ENCODE measurements at regions not wholly inside any gene's neighbourhood (a gene's known extent, or its start where the extent isn't known, plus 50 kb on each side); places are given as distances from the start of the nearest gene placed in this dataset.

- TF ChIP-seq, protein P1, sequence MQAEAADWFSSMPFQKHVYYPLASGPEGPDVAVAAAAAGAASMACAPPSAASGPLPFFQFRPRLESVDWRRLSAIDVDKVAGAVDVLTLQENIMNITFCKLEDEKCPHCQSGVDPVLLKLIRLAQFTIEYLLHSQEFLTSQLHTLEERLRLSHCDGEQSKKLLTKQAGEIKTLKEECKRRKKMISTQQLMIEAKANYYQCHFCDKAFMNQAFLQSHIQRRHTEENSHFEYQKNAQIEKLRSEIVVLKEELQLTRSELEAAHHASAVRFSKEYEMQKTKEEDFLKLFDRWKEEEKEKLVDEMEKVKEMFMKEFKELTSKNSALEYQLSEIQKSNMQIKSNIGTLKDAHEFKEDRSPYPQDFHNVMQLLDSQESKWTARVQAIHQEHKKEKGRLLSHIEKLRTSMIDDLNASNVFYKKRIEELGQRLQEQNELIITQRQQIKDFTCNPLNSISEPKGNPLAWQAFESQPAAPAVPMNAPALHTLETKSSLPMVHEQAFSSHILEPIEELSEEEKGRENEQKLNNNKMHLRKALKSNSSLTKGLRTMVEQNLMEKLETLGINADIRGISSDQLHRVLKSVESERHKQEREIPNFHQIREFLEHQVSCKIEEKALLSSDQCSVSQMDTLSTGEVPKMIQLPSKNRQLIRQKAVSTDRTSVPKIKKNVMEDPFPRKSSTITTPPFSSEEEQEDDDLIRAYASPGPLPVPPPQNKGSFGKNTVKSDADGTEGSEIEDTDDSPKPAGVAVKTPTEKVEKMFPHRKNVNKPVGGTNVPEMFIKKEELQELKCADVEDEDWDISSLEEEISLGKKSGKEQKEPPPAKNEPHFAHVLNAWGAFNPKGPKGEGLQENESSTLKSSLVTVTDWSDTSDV (CRISPR knock-in tag; IDR thresholded peaks at IDR 0.05): no peak
- TF ChIP-seq FOXC1 (CRISPR knock-in tag; IDR thresholded peaks at IDR 0.05; ENCODE audit: borderline replicate concordance): no peak
Measured at GRCh38 chr18:45417392-45417791, 197.9 kb upstream of the SLC14A2 start (continued).

DNA sequence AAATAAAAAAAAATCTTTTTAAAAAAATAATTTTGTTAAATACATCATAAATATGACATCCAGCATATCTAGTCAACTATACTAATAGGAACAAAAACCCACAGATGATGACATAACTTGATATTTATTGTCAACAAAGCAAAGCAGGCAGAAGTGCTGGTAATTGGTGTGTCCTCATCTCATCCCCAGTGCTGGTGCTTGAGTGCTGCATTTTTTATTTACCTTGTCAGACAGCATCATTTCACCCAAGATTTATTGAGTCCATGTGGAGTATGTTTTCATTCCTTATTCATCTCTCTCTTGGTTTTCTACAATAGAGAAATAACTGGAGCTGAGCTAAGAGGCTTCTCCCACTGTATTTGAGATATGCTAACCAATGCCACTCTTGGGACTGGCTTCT, 191.6 kb upstream of the SLC14A2 start:
- DNase-seq (ENCODE audit: low spot score): no peak
- POLR2A ChIA-PET: no interaction called here
- no peaks in the 10 kb centered on the region; a peak in 1 of 5 replicates for H3K27me3 ChIP-seq (ENCODE audit: control insufficient read depth in 1 of 2, insufficient read depth in 2 of 2, low read length in 2 of 2)
- CTCF ChIA-PET (ENCODE audit: low intra/inter-chr PET ratio, low total read pairs): no interaction called here
- no TSS peak for BruUV-seq (replicated peaks)
- in situ Hi-C loops (cut with HindIII; ENCODE audit: extremely low pct_ligation_motif_present, low pct_unique_long_range_greater_than_20kb) (no loop called here), intact Hi-C loops (cut with micrococcal nuclease; ENCODE audit: unreplicated experiment) (no loop called here)
- H3K4me2 ChIP-seq (ENCODE audit: low read depth, low read length): no peak overlapping the region
- no peak for ATAC-seq
- no peak overlapping the region for H3K9ac ChIP-seq (ENCODE audit: insufficient read depth, low read depth, low read length)
- H2AFZ ChIP-seq (ENCODE audit: low read length): no peak overlapping the region
- no peak overlapping the region for H3K27ac ChIP-seq (ENCODE audit: extremely low read length, insufficient read depth, low read length)
- H4K20me1 ChIP-seq (ENCODE audit: insufficient read depth, low read length): no peaks in the 10 kb centered on the region
- H3K9me3 ChIP-seq (ENCODE audit: low read length): no peaks in the 10 kb centered on the region
- H3K79me2 ChIP-seq (ENCODE audit: insufficient read depth, low read length): no peaks in the 10 kb centered on the region
- H3K4me3 ChIP-seq (replicated peaks in 1 of 3; ENCODE audit: insufficient read depth in 1 of 3, low read depth in 2 of 3, low read length in 3 of 3): no peak overlapping the region
- no peaks in the 10 kb centered on the region for H3K36me3 ChIP-seq (replicated peaks in 1 of 2; ENCODE audit: control insufficient read depth in 1 of 2, insufficient read depth in 2 of 2, low read length in 2 of 2)
- no peaks in the 10 kb centered on the region for H3K4me1 ChIP-seq (ENCODE audit: insufficient read depth, low read length)
- no peak for FAIRE-seq
- TF ChIP-seq ZFP91 (CRISPR knock-in tag; IDR thresholded peaks at IDR 0.05; ENCODE audit: borderline replicate concordance) (no peak), GTF2F1 (IDR thresholded peaks at IDR 0.05; ENCODE audit: low read length) (no peak), ZEB1 (IDR thresholded peaks at IDR 0.05; ENCODE audit: insufficient replicate concordance, low read depth) (no peak)
- TF ChIP-seq, protein P2, sequence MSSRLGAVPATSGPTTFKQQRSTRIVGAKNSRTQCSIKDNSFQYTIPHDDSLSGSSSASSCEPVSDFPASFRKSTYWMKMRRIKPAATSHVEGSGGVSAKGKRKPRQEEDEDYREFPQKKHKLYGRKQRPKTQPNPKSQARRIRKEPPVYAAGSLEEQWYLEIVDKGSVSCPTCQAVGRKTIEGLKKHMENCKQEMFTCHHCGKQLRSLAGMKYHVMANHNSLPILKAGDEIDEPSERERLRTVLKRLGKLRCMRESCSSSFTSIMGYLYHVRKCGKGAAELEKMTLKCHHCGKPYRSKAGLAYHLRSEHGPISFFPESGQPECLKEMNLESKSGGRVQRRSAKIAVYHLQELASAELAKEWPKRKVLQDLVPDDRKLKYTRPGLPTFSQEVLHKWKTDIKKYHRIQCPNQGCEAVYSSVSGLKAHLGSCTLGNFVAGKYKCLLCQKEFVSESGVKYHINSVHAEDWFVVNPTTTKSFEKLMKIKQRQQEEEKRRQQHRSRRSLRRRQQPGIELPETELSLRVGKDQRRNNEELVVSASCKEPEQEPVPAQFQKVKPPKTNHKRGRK (CRISPR knock-in tag; IDR thresholded peaks at IDR 0.05): no peak
- TF ChIP-seq, protein P3, sequence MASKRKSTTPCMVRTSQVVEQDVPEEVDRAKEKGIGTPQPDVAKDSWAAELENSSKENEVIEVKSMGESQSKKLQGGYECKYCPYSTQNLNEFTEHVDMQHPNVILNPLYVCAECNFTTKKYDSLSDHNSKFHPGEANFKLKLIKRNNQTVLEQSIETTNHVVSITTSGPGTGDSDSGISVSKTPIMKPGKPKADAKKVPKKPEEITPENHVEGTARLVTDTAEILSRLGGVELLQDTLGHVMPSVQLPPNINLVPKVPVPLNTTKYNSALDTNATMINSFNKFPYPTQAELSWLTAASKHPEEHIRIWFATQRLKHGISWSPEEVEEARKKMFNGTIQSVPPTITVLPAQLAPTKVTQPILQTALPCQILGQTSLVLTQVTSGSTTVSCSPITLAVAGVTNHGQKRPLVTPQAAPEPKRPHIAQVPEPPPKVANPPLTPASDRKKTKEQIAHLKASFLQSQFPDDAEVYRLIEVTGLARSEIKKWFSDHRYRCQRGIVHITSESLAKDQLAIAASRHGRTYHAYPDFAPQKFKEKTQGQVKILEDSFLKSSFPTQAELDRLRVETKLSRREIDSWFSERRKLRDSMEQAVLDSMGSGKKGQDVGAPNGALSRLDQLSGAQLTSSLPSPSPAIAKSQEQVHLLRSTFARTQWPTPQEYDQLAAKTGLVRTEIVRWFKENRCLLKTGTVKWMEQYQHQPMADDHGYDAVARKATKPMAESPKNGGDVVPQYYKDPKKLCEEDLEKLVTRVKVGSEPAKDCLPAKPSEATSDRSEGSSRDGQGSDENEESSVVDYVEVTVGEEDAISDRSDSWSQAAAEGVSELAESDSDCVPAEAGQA (IDR thresholded peaks at IDR 0.05; ENCODE audit: low read depth): no peak
- TF ChIP-seq, protein P3 (CRISPR knock-in tag; IDR thresholded peaks at IDR 0.05; ENCODE audit: borderline replicate concordance): no peak
